ENCODE measurements at regions not wholly inside any gene's neighbourhood (a gene's known extent, or its start where the extent isn't known, plus 50 kb on each side); places are given as distances from the start of the nearest gene placed in this dataset.

- no peaks in the 10 kb centered on the region for H3K79me2 ChIP-seq (ENCODE audit: control insufficient read depth, insufficient read depth, low read length)
- DNase-seq (ENCODE audit: low read depth, low spot score) (no peak), FAIRE-seq (no peak)
- peaks cover 61 to 63% of the 10 kb centered on the region in 2 experiments for H3K27me3 ChIP-seq (ENCODE audit: control insufficient read depth in 2 of 2, insufficient read depth in 2 of 2, low read length in 2 of 2)
- H3K27ac ChIP-seq (ENCODE audit: insufficient read depth, low read depth, low read length) = no peak overlapping the region
- no peaks in the 10 kb centered on the region for H3K36me3 ChIP-seq (ENCODE audit: control insufficient read depth in 2 of 2, extremely low read depth in 1 of 2, insufficient read depth in 2 of 2, low read length in 2 of 2)
- CTCF ChIA-PET = no interaction called here
- dilution Hi-C loops (cut with MboI; ENCODE audit: extremely low pct_ligation_motif_present, low sequenced_read_pairs) (no loop called here), intact Hi-C loops (cut with micrococcal nuclease) (no loop called here)
- H3K4me3 ChIP-seq (replicated peaks in 1 of 3; ENCODE audit: insufficient read depth in 1 of 3, low read depth in 1 of 3, low read length in 3 of 3) = no peak overlapping the region
- no peaks in the 10 kb centered on the region for H3K9me3 ChIP-seq (replicated peaks; ENCODE audit: control insufficient read depth, insufficient read depth, low read length)
- no peaks in the 10 kb centered on the region for H4K20me1 ChIP-seq (replicated peaks; ENCODE audit: control insufficient read depth, extremely low read depth, insufficient read depth, low read length)
- POLR2A ChIA-PET = no interaction called here
- no peak overlapping the region for H3K9ac ChIP-seq (replicated peaks; ENCODE audit: extremely low read depth, insufficient read depth, low read length)
- no peaks in the 10 kb centered on the region for H3K4me1 ChIP-seq (ENCODE audit: control insufficient read depth, extremely low read depth, insufficient read depth, low read length)
- no peaks in the 10 kb centered on the region for H3K9me1 ChIP-seq (replicated peaks; ENCODE audit: control insufficient read depth, extremely low read depth, insufficient read depth, low read length)
- no peak overlapping the region for H2AFZ ChIP-seq (ENCODE audit: low read depth, low read length)
- TF ChIP-seq EZH2 (IDR thresholded peaks at IDR 0.05; ENCODE audit: borderline replicate concordance, low read depth, low read length, severe bottlenecking) (no peak), JUN (IDR thresholded peaks at IDR 0.05; ENCODE audit: borderline replicate concordance, insufficient read depth, insufficient read length, low read depth) (no peak), POLR2A (IDR thresholded peaks at IDR 0.05; ENCODE audit: low read depth, low read length) (no peak), FOS (IDR thresholded peaks at IDR 0.05; ENCODE audit: borderline replicate concordance, insufficient read depth, low read length) (no peak), POLR2AphosphoS5 (IDR thresholded peaks at IDR 0.05; ENCODE audit: insufficient read depth, low read depth, low read length) (no peak), MYC (IDR thresholded peaks at IDR 0.05; ENCODE audit: low read depth, low read length) (no peak), CTCF (IDR thresholded peaks at IDR 0.05; ENCODE audit: extremely low read depth in 1 of 2, insufficient read depth in 1 of 2, low read depth in 1 of 2, low read length in 2 of 2) (no peak), MAX (IDR thresholded peaks at IDR 0.05; ENCODE audit: insufficient read depth, insufficient read length) (no peak), GATA2 (IDR thresholded peaks at IDR 0.05; ENCODE audit: insufficient read depth, insufficient read length, low read depth, low read length) (no peak)
- BruUV-seq (replicated peaks) = no TSS peak
- H3K4me2 ChIP-seq (ENCODE audit: insufficient read depth, low read length) = no peak overlapping the region
These were observed 494.2 kb upstream of the PROK2 start for GRCh38 chr3:72279068-72279604.

Measured in endothelial cell of umbilical vein (primary cell).